Adrenal gland (tissue), 9 donors: ENCODE measurements at regions not wholly inside any gene's neighbourhood (a gene's known extent, or its start where the extent isn't known, plus 50 kb on each side); places are given as distances from the start of the nearest gene placed in this dataset.

Experiments used
- DNase-seq, 7 donors: peaks; one replicate each; pipeline ENCODE4 v3.0.0-alpha.2; 2019 to 2020
- H3K27ac ChIP-seq, 5 donors: fragments of 200-600 bp; sonication (generic) in 4 of 5; 1 replicate in 3 of 5; 2 replicates in 2 of 5; pipeline versions ENCODE4 v1.5.1 to v1.8.0; 2016 to 2020; ENCODE audit warnings: mild to moderate bottlenecking in 1 of 5
- H3K27me3 ChIP-seq: fragments of 200-600 bp; 2 replicates; pipeline ENCODE4 v1.8.0; 2021
- H3K36me3 ChIP-seq, 2 donors: fragments of 200-600 bp; replicated peaks in 1 of 2; 1 replicate in 1 of 2; 2 replicates in 1 of 2; pipeline versions ENCODE4 v1.5.1 to v1.8.0; 2018 to 2022
- H3K4me1 ChIP-seq, 2 donors: fragments of 200-600 bp; replicated peaks in 1 of 2; 1 replicate in 1 of 2; 2 replicates in 1 of 2; pipeline versions ENCODE4 v1.5.1 to v1.8.0; 2018 to 2021
- H3K4me3 ChIP-seq, 4 donors: fragments of 200-600 bp; sonication (generic) in 3 of 4; one replicate each; pipeline ENCODE4 v1.5.1; 2016 to 2018
- H3K9me3 ChIP-seq, 3 donors: fragments of 200-600 bp; sonication (generic) in 1 of 3; replicated peaks in 1 of 3; 1 replicate in 2 of 3; 2 replicates in 1 of 3; pipeline versions ENCODE4 v1.5.1 to v1.8.0; 2016 to 2021
- CTCF ChIP-seq, 6 experiments: fragments of 450-650 bp in 4 of 6; fragments of 200-600 bp in 2 of 6; sonication (generic) in 1 of 6; IDR thresholded peaks; 1 replicate in 5 of 6; 2 replicates in 1 of 6; pipeline versions ENCODE4 v1.5.1 to v1.8.0; 2016 to 2021; ENCODE audit warnings: antibody characterized with exemption in 6 of 6, mild to moderate bottlenecking in 2 of 6, moderate library complexity in 1 of 6
- POLR2A ChIP-seq, 2 donors: fragments of 450-650 bp; IDR thresholded peaks; one replicate each; pipeline ENCODE4 v1.6.1; 2017; ENCODE audit warnings: antibody characterized with exemption in 2 of 2, mild to moderate bottlenecking in 2 of 2, moderate library complexity in 1 of 2
- WGBS, 4 donors: extraction: QIAGEN DNeasy Blood & Tissue Kit in 2 of 4; methylation state at CpG; one replicate each; pipeline versions ENCODE4 v1.1.5 to v1.1.7; 2013 to 2017; 5-methylcytosine and 5-hydroxymethylcytosine counted together
- intact Hi-C, 2 donors: fragments of 100-400 bp; cut with DNase I; formaldehyde crosslinking; loops; one replicate each; pipeline versions ENCODE4 v1.14.1 to v1.15.0; 2022 to 2023
- donor health status: healthy with polysubstance abuse.
- donor health status: Bipolar disorder and iron deficiency.
- donor health status: DM: yes; HTN: yes; CAD: no.
- donor health status: DM: no; HTN: no; CAD: no.
- donor health status: DM: no; HTN: no; CAD: no.

- no peak overlapping the region for H3K27ac ChIP-seq
- H3K4me1 ChIP-seq = no peaks in the 10 kb centered on the region
- TF ChIP-seq POLR2A (IDR thresholded peaks at IDR 0.05) = no peak
- no peak for TF ChIP-seq CTCF (IDR thresholded peaks at IDR 0.05)
- intact Hi-C loops = no loop called here
- H3K27me3 ChIP-seq = no peaks in the 10 kb centered on the region
- no peaks in the 10 kb centered on the region for H3K9me3 ChIP-seq
- no peak overlapping the region for H3K4me3 ChIP-seq
- DNase-seq = no peak
- H3K36me3 ChIP-seq = no peaks in the 10 kb centered on the region
These were observed 250.0 kb upstream of the DCC start for GRCh38 chr18:52090005-52090404.

- Histone ChIP-seq H3K4me3 (no peak overlapping the region), H3K27ac (no peak overlapping the region), H3K9me3 (no peaks in the 10 kb centered on the region), H3K27me3 (no peaks in the 10 kb centered on the region), H3K4me1 (no peaks in the 10 kb centered on the region), H3K36me3 (no peaks in the 10 kb centered on the region)
- WGBS, 4 donors = 82 to 88% (median 86%) methylated on average over 1 of the region's 1 CpG
- no peak for DNase-seq
- TF ChIP-seq CTCF (IDR thresholded peaks at IDR 0.05) = no peak
- intact Hi-C loops = no loop called here
These were observed 246.8 kb upstream of the DCC start for GRCh38 chr18:52093171-52093570.

GRCh38 chr18:52118684-52119083 lies 221.3 kb upstream of the DCC start:
- intact Hi-C loops = no loop called here
- Histone ChIP-seq H3K4me3 (no peak overlapping the region), H3K36me3 (no peaks in the 10 kb centered on the region), H3K9me3 (no peaks in the 10 kb centered on the region), H3K27ac (no peak overlapping the region), H3K4me1 (peaks cover 0 to 11% of the 10 kb centered on the region in 2 donors), H3K27me3 (no peaks in the 10 kb centered on the region)
- no peak for DNase-seq
- TF ChIP-seq CTCF (IDR thresholded peaks at IDR 0.05) = no peak
- TF ChIP-seq POLR2A (IDR thresholded peaks at IDR 0.05) = no peak

GRCh38 chr18:52130624-52131301 lies 209.2 kb upstream of the DCC start:
- 58 to 70% (median 65%) methylated on average over 4 of the region's 4 CpGs for WGBS, 4 donors
- no peaks in the 10 kb centered on the region for H3K4me1 ChIP-seq
- no peaks in the 10 kb centered on the region for H3K36me3 ChIP-seq
- no peak overlapping the region for H3K27ac ChIP-seq
- no peaks in the 10 kb centered on the region for H3K9me3 ChIP-seq
- H3K4me3 ChIP-seq = no peak overlapping the region
- no peaks in the 10 kb centered on the region for H3K27me3 ChIP-seq
- intact Hi-C loops = no loop called here
- no peak for TF ChIP-seq CTCF (IDR thresholded peaks at IDR 0.05)
- no peak for TF ChIP-seq POLR2A (IDR thresholded peaks at IDR 0.05)
- DNase-seq = no peak
